ENCODE measurements at regions not wholly inside any gene's neighbourhood (a gene's known extent, or its start where the extent isn't known, plus 50 kb on each side); places are given as distances from the start of the nearest gene placed in this dataset.

DNA sequence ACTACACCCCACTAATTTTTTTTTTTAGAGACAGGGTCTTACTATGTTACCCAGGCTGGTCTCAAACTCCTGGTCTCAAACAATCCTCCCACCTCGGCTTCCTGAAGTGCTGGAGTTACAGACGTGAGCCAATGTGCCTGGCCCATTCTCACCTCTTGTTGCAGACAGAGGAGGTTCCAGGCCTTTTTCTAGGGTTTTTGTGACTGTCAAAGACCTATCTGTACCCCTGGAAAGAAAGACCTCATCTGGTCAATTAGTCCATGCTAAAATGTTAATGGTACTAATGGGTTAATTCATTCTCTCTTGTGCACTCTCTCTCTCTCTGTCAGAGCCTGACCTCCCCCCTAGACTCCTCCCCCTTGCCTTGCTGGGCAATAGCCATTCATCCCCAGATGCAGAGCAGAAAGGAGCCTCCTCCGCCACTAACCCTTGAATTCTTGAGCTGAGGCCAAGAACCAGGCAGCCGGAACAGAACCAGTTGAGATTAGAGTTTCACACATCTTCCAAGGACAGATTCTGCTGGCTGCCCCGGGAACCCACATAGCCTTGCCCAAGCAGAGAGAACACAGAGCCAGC, 209.7 kb downstream of the SKIDA1 start:
- DNase-seq, result no peak

DNA sequence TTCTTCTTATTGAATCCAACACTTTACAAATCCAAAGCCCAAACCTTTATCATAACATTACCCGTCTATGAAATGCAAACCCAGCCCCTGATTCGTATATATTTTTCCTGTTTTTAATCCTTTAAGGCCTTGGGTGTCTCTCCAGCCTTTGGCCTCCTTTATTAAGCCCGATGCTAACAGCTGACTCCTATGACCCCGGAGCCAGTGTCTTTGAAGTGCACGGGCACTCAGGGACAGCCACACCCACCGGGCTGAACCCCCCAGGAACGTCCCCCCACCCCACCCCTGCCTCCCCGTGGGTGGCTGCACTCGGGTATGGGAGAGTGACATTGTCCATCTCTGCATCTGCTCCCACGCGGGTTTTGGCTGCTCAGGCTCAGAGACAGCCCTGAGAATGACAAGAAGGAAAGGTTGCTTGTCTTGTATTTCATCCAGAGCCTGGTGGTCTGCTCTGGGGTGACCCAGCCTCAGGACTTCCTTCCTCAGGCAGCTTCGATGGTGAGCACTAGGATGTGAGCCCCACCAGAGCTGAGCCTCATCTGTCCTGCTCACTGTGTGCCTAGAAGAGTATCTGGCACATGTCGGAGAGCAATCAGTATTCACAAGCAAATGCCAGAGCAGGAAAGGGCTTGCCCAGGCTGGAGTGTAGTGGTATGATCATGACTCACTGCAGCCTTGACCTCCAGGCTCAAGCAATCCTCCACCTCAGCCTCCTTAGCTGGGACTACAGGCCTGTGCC, 210.4 kb downstream of the SKIDA1 start:
- no peak for DNase-seq

DNA sequence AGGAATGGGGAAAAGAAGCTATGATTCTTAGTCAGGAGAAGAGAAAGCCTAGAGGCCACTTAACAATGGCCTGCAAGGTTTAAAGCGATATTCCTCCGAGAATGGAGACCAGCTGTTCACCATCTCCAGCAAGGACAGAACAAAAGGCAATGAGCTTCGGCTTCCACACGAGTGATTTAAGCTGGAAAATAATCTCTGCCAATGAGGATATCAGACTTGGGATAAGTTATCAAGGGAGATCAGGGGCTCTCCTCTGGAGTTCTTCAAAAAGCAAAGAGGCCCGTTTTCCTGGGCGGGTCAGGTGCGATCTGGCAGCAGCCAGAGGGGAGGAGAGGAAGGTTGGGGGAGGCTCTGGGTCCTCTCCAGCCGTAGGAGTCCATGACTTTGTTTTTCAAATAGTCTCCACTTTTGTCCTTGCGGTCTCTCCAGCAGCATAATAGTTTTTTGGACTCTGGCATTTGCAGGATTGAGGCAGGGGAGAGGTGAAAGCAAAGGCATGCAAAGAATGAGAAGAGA, 211.3 kb downstream of the SKIDA1 start:
- no peak for DNase-seq

DNA sequence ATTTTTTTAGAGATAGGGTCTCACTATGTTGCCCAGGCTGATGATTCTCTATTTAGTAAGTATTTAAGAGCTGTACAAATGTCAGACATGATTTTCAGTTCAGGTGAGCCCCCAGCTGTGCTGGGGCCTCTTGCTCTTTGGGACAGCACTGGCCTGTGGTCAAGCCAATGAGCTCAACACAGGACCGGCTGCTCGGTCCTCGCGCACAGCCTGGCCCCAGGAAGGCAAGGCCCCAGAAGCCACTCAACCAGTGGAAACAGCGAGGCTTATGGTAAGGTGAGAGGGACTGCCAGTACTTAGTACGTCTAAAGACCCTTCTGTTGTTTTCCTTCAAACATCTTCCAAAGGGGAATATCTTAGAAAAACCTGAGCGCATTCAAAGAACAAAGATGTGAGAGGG, 211.8 kb downstream of the SKIDA1 start:
- DNase-seq, result no peak

DNA sequence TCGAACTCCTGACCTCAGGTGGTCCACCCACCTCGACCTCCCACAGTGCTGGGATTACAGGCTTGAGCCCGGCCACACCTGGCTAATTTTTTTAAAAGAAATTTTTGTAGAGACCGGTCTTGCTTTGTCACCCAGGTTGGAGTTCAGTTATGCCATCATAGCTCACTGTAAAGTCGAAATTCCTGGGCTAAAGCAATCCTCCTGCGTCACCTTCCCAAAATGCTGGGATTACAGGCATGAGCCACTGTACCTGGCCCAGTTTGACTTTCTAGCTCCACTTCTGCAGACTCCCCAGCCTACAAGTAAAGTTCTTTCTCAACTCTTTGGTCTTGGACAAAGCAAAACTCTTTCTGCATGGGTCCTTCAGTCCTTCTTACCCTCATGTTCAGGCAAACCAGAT, 214.1 kb downstream of the SKIDA1 start:
- no peak for DNase-seq

DNA sequence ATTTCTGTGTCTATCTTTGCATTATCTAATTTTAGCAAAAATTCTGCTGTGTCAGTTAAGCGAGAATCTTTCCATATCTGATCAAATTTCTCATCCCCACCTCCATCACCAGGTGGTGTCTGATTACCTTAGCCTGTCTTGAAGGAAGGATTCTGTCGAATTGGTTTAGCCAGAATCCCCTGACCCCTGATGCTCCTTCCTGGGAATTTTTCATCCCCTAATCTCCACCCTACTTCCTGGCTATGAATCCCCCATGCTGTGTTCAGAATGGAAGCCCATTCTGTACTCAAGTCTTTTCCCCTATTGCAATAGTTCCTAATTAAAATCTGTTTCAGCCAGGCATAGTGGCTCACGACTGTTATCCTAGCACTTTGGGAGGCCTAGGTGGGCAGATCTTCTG, 216.1 kb downstream of the SKIDA1 start:
- DNase-seq, result no peak

DNA sequence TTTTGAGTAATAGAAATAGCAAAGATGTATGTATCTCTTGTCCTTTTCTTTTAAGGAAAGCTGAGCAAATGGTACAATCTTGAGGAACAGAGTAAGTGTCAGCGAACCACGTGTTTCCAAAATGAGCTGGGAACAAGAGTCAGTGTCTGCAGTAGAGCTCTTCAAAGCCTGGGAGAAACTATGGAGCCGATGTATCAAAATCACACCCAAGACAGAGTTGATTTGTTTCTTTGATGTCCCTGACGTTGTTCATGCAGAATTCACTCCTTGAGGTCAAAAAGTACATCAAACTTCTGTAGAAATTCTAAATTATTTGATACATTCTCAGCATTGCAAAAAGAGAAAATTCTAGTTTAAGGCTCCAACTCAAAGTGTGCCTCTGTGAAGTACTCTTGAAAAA, 216.5 kb downstream of the SKIDA1 start:
- DNase-seq, result no peak

DNA sequence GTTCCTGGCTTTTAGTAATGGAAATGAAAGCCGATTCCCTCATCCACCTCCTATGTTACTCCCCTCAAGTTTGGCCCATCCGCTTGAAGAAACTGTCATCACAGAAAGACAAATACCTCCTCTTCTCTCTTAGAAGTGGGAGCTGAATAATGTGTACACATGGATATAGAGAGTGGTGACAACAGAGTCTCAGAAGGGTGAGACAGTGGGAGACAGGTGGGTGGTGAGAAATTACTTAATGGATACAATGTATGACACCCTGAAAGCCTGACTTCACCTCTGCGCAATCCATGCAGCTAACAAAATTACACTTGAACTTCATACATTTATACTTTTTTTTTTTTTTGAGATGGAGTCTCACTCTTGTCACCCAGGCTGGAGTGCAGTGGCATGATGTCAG, 217.5 kb downstream of the SKIDA1 start:
- no peak for DNase-seq

DNA sequence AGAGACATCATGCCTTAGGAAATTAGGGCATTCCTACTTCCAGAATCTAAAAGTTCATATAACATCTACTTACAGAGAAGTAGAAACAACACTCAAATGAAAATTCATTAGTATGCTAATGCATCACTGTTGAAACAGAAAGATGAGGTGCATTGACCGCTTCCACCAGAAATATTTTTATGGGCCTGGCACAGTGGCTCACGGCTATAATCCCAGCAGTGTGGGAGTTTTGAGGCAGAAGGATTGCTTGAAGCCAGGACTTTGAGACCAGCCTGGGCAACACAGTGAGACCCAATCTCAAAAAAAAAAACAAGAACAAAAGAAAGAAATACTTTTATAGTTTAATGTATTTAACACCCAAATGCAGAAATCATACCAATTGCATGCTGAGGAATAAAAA, 220.9 kb downstream of the SKIDA1 start:
- DNase-seq, result no peak

DNA sequence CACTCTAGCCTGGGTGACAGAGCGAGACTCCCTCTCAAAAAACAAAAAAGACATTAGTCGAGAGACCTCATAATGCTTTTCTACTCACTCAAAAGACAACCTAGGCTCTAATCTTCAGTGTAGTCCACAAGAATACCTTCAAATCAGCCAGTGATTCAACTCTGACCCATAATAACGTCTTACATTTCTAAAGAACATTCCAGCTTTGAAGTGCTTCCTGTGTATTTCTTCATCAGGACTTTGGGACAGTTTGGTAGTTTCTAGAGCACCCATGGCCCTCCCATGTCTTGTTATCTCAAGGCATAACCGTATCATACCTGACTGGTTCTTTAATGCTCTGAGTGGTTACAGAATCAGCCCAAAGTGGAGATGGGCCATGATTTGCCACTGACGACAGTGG, 221.3 kb downstream of the SKIDA1 start:
- no peak for DNase-seq

DNA sequence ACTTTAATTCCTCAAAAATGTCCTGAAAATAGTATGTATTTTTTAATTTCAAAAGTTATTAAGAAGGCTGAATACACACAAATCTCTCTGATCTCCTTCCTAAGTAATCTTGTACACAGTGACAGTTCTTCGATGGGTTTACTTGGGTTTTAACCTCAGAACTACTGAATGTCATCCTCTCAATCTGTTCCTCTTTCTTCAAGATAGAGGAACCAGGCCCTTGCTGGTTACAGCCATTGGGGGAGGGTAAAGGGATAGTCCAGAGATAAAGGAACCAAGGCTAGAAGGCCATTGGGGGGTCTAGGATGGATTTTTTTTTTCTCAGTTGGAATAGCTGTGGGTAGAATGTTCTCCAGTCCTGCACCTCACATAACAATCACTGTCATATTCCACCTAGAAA, 224.9 kb downstream of the SKIDA1 start:
- DNase-seq, result no peak

DNA sequence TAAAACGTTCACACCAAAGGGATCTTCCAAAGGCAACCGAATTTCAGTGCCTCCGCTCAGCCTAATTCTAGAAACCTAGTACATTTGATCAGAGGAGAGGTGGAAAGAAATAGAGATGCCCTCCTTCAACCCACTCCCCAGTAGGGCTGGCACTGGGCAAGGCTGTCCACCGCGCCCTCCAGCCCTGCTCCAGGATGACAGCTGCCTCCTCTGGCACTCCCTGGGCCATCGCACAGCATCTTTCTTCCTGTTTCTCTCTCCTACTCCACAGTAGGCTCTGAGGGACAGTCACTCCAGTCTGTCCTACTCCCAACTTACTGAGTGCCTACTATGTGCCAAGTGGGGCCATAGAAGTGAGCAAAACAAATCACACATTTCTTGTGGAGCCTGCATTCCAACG, 226.2 kb downstream of the SKIDA1 start:
- DNase-seq, result no peak

DNA sequence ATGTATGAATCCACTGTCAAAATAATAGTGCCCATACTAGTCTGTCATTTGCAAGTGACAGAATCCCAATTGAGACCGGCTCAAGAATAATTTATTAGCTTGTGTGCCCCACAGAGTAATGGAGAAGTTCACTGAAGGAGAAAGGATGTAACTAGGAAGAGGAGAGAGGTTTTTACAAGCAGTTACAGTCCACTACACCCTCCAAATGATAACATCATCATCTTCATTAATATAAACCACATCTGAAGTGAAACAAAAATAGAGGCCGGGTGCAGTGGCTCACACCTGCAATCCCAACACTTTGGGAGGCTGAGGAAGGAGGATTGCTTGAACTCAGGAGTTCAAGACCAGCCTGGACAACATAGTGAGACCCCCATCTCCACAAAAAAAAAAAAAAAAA, 226.8 kb downstream of the SKIDA1 start:
- DNase-seq, result no peak

DNA sequence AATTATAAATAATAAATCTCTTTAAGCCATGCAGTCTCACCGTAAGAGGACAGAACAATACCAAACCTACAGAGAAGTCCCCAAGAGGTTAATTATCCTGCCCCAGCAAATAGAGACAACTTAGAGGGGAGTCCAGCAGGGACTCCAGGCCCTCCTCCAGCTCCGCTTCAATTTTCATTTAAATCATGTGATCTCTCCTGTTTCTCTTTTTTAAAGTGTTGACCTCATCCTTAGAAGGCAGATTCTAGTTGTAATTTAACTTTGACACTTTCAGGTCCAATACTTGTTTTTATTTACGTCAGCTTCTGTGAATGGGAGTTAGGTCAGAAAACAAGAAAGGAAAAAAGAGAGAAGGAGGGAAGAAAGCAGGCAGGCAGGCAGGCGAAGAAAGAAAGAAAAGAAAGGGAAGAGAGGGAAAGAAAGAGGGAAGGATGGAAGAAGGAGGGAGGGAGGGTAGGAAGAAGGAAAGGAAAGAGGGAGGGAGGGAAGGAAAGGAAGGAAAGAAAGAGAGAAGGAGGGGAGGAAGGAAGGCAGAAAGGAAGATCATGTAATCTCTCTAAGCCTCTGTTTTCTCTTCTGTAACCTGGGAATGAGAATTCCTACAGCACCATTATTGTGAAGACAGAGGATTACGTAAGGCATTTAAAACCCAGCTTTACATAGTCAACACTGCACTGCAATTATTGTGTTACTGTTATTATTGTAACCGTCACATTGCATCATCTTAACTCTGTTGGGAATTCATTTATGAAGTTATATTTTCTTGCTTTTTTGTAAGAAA, 227.7 kb downstream of the SKIDA1 start:
- no peak for DNase-seq

DNA sequence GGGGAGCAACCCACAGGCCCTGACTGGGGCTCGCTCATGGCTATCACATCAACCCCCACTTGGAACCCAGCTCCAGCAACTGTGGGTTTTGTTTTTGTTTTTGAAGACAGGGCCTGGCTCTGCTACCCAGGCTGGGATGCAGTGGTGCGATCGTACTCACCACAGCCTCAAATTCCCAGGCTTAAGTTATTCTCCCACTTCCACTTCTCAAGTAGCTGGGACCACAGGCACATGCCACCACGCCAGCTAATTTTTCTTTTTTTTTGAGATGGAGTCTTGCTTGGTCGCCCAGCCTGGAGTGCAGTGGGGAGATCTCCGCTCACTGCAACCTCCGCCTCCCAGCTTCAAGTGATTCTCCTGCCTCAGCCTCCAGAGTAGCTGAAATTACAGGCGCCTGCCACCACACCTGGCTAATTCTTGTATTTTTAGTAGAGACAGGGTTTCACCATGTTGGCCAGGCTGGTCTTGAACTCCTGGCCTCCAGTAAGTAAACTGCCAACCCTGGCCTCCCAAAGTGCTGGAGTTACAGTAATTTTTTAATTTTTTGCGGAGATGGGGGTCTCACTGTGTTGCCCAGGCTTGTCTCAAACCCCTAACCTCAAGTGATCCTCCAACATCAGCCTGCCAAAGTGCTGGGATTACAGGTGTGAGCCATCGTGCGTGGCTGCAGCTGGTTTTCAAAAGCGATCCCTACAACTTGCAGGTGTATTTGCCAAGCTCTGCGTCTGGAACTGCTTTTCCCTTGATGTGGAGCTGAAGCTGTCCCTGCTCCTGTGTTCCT, 228.7 kb downstream of the SKIDA1 start:
- no peak for DNase-seq

DNA sequence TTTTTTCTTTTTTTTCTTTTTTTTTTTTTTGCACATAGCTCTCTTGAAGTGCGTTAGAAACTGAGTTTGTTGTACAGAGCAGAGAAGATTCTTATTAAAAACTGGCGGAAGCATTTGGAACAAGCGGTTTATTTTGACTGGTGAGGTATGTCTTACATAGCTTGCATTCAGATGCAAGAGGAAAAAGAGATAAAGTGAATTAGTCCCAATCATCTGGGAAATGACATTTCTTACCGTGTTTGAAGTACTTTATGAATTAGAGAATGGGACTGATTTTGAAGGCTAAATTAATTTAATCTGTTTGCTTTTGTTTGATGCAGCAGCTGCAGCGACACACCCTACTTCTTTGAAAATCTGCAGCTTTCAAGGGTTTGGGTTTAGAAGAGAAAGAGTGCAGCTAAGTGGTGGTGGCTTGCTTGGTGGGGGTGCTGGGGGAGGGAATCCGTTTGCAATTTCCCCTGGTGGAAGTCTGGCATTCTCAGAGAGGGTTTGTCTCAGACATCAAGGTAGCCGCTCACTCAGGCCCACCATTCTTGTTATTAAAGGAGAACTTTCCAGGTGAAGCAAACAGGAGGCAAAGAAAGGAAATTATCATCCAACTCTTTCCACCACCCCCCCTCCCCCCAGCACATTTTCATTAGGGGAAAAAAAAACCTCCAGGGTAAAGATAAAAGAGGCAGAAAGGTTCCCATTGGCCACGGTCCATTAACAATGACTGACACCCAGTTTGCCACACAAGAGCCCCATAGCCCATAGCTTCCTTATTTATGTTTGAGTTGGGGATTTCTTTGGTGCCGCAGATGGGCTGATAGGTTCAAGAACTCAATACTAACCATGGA, 231.7 kb downstream of the SKIDA1 start:
- no peak for DNase-seq

DNA sequence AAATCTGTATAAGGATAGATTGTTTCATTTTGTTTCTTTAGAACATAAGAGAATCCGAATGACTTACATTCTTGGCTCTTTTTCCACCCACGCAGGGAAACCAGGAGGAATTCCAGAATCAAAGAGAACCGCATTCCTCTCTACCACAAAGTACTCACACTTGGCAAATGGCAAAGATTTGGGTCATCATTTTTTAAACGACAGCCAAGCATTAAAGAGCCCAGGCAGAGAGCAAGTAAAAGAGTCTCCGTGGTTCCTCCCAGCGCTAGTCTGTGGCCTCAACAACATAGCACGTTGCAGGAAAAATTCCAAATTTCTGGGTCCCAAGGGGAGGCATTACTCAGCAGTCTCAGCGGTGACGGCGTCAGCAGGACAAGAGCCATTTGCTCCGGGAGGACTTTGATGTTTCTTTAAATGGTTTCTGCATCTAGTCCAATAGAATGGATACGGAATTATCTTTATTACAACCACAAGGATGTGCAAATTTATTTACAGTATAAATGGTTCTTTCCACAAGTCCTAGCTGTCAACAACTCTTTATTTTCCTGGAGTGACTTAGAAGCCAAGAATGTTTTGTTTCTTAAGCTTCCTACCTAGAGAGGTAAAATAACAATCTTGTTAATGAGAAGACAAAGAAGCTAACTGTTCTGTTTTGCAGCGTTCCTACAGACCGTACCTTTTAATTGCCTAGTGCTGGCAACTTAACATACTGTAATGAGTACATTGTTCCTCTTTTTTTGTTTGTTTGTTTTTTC, 232.5 kb downstream of the SKIDA1 start:
- no peak for DNase-seq

DNA sequence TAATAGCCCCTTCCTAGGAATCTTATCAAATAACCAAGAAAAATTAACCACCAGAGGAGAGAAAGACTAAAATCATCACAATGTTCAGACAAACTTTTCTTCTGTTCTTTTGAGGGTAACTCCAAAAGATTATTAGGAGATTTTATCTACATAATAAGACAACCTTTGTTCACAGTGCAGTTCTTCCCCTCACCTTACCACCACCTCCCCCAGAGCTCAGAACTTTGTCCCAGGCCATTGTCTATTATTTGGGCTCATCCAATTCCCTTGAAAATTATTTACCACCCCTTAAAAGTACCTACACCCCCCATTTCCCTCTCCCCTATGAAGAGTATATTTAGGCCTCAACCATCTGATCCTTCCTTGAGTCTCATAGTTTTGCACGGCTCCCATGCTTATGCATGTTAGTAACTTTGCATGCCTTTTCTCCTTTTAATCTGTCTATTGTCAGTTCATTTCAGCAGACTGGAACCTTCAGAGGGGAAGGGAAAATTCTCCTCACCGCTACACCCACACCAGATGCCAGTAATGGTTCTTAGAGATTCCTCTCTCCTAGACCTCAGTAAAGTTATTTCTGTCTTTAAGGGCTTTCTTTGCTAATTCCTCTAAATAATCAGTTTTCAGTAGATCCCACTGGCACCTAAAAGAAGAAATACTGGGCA, 234.9 kb downstream of the SKIDA1 start:
- DNase-seq, result no peak

DNA sequence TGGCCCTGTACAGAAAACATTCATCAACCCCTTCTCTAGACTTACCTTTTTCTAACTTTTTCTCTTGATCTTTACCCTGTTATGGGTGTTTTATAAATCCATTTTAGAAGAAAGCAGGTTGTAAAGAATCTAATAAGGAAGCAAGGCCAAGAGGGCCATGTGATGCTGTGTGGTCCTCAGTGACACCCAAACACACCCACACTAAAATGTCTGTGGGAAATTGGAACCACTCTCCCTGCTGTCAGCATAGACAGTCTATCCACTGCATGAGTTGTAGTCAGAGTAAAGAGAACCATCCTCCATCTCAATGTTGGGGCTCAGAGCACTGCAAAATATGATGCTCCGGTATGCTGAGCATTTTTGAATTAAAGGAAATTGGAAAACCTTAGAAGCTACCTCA, 235.5 kb downstream of the SKIDA1 start:
- no peak for DNase-seq

DNA sequence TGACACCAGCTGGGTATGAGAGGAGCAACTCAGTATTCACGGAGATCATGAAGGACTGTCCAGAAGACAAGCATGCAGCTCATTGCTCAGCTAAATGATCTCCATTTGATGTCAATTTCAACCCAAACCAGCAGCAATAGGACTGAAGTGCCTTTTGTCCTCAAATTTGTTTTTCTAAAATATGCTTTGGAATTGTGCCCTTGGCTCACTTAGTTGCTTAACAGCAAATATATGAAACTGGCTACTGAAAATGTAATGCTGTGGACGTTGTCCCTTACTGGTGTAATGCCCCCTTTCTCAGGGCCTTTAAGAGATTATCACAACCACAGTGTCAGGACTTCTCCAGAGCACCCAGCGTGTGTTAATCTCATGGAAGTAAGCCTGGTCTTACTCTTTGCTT, 236.2 kb downstream of the SKIDA1 start:
- no peak for DNase-seq

DNA sequence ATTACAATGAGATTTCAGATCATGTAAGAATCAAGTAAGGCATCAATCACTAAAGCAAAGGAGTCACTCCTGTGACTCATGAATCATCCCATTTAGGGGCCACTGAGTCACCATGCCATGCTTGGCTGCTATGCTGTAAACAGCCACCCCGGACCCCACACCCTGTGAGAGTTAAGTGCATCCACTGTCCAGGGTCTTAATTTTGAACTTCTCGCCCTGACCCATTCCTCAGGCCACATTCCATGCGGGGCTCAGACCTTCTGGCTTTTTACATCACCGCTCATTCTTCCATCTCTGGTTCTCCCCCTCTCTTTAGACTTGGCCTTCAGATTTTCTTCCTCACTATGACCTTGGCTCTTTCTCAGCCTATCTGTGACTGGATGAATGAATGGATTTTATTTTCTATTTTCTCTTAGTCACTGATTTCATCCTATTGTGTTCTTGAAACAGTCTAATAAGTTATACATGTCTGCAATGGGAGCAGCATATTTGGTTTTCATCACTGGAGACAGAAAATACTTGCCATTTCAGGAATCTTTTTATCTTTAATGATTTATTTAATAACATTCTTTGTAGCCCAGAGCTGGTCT, 239.6 kb downstream of the SKIDA1 start:
- DNase-seq, result no peak

Data from activated T-cell treated with anti-CD3 and anti-CD28 coated beads, Interleukin-2, amount 50 U/mL, for 48 hours (primary cell).